Loucy (cell line): ENCODE measurements at regions not wholly inside any gene's neighbourhood (a gene's known extent, or its start where the extent isn't known, plus 50 kb on each side); places are given as distances from the start of the nearest gene placed in this dataset.

ENCODE experiments used
- H2AFZ ChIP-seq: fragments of 200-600 bp; sonication (generic); 2 replicates; pipeline ENCODE4 v1.6.0; 2016; ENCODE audit warnings: antibody characterized with exemption, mild to moderate bottlenecking, low read length, moderate library complexity
- H3F3A ChIP-seq: fragments of 200-600 bp; 2 replicates; pipeline ENCODE4 v1.6.0; 2016; ENCODE audit warnings: antibody characterized with exemption, low read depth, mild to moderate bottlenecking
- H3K27me3 ChIP-seq: fragments of 200-600 bp; sonication (generic); 2 replicates; pipeline ENCODE4 v1.6.1; 2014; ENCODE audit warnings: low read length, mild to moderate bottlenecking; ENCODE audit not compliant: insufficient read depth, poor library complexity, severe bottlenecking
- H3K36me3 ChIP-seq: fragments of 200-600 bp; sonication (generic); 2 replicates; pipeline ENCODE4 v1.6.1; 2016; ENCODE audit warnings: low read length; ENCODE audit not compliant: insufficient read depth
- H3K4me1 ChIP-seq: fragments of 200-600 bp; sonication (generic); 2 replicates; pipeline ENCODE4 v1.5.1; 2014; ENCODE audit warnings: low read length, mild to moderate bottlenecking; ENCODE audit not compliant: insufficient read depth, poor library complexity, severe bottlenecking
- H3K4me2 ChIP-seq: fragments of 200-600 bp; sonication (generic); 2 replicates; pipeline ENCODE4 v1.6.0; 2014; ENCODE audit warnings: antibody characterized with exemption, low read length, low read depth, mild to moderate bottlenecking; ENCODE audit not compliant: poor library complexity, severe bottlenecking
- H3K4me3 ChIP-seq: fragments of 200-600 bp; sonication (generic); 2 replicates; pipeline ENCODE4 v1.5.1; 2014; ENCODE audit warnings: low read length, mild to moderate bottlenecking, mixed read lengths; ENCODE audit not compliant: poor library complexity, severe bottlenecking
- H3K79me2 ChIP-seq: fragments of 200-600 bp; sonication (generic); 2 replicates; pipeline ENCODE4 v1.6.1; 2014; ENCODE audit warnings: low read length; ENCODE audit not compliant: insufficient read depth
- H3K9ac ChIP-seq: fragments of 200-600 bp; sonication (generic); 2 replicates; pipeline ENCODE4 v1.6.0; 2014; ENCODE audit warnings: mild to moderate bottlenecking, low read depth, low read length, moderate library complexity; ENCODE audit not compliant: poor library complexity, severe bottlenecking
- H3K9me2 ChIP-seq: fragments of 200-600 bp; sonication (generic); replicated peaks from 2 replicates; pipeline ENCODE4 v1.6.1; 2016; ENCODE audit warnings: low read depth, low read length, mixed read lengths
- H3K9me3 ChIP-seq: fragments of 200-600 bp; sonication (generic); 2 replicates; pipeline ENCODE4 v1.6.1; 2014; ENCODE audit warnings: mild to moderate bottlenecking, antibody characterized with exemption, low read length, low read depth; ENCODE audit not compliant: insufficient read depth
- H4K20me1 ChIP-seq: fragments of 200-600 bp; sonication (generic); 2 replicates; pipeline ENCODE4 v1.6.0; 2014; ENCODE audit warnings: antibody characterized with exemption, low read length, mild to moderate bottlenecking; ENCODE audit not compliant: insufficient read depth, poor library complexity, severe bottlenecking
- EZH2phosphoT487 ChIP-seq: fragments of 200-600 bp; IDR thresholded peaks from 2 replicates; pipeline ENCODE4 v1.6.1; 2018; ENCODE audit warnings: antibody characterized with exemption, mild to moderate bottlenecking, moderate library complexity, borderline replicate concordance
- TF ChIP-seq, protein P1 (sequence below): fragments of 200-600 bp; sonication (generic); conservative IDR thresholded peaks from 2 replicates; pipeline ENCODE4 v1.5.1; 2014; ENCODE audit warnings: mild to moderate bottlenecking, antibody characterized with exemption, low read length

DNA sequence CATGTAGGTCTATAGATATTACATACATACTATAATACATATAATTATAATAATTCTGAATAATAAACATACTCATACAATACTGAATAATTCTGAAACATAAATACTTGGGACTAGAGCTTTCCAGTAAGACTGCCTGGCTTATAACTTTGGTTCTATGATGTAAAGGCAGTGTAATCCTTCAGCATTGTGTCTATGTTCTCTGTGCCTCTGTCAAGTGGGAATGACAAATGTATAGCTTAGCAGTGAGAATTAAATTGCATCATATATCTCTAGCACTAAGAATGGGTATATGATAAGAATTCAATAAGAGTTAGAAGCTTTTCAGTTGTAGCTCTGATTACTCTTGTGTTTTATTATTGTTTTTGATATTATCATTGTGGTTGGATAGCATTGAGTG lies 1469.3 kb downstream of the CDH8 start:
- H3K27me3 ChIP-seq: no peaks in the 10 kb centered on the region
- TF ChIP-seq, protein P1, sequence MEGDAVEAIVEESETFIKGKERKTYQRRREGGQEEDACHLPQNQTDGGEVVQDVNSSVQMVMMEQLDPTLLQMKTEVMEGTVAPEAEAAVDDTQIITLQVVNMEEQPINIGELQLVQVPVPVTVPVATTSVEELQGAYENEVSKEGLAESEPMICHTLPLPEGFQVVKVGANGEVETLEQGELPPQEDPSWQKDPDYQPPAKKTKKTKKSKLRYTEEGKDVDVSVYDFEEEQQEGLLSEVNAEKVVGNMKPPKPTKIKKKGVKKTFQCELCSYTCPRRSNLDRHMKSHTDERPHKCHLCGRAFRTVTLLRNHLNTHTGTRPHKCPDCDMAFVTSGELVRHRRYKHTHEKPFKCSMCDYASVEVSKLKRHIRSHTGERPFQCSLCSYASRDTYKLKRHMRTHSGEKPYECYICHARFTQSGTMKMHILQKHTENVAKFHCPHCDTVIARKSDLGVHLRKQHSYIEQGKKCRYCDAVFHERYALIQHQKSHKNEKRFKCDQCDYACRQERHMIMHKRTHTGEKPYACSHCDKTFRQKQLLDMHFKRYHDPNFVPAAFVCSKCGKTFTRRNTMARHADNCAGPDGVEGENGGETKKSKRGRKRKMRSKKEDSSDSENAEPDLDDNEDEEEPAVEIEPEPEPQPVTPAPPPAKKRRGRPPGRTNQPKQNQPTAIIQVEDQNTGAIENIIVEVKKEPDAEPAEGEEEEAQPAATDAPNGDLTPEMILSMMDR: no peak
- no peak overlapping the region for H2AFZ ChIP-seq
- no peaks in the 10 kb centered on the region for H3K4me1 ChIP-seq
- no peaks in the 10 kb centered on the region for H3F3A ChIP-seq
- no peaks in the 10 kb centered on the region for H4K20me1 ChIP-seq
- no peaks in the 10 kb centered on the region for H3K36me3 ChIP-seq
- H3K4me2 ChIP-seq: no peak overlapping the region
- H3K4me3 ChIP-seq: no peak overlapping the region
- no peaks in the 10 kb centered on the region for H3K9me3 ChIP-seq
- no peaks in the 10 kb centered on the region for H3K9me2 ChIP-seq
- H3K9ac ChIP-seq: no peak overlapping the region
- no peaks in the 10 kb centered on the region for H3K79me2 ChIP-seq

DNA sequence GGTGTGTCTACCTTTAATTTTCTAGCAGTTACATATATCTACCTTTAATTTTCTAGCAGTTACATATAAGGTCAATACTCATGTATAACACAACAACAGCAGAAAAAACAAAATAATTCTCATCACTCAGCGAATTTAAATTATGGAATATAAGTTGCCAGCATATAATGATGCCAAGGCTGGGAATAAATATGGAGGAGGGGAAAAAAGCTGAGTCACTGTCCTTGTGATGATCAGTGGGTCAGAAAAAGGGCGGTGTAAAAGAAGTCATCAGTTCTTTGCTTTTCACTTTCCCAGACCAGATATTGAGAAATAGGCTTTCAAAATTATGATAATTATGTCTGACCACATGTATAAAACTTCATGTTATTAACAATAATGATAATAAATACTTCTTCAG lies 1471.7 kb downstream of the CDH8 start:
- Histone ChIP-seq H3K9ac (no peak overlapping the region), H3K9me3 (no peaks in the 10 kb centered on the region), H3K4me3 (no peak overlapping the region), H3F3A (no peaks in the 10 kb centered on the region), H4K20me1 (no peaks in the 10 kb centered on the region), H3K4me2 (no peak overlapping the region), H3K9me2 (no peaks in the 10 kb centered on the region), H3K36me3 (no peaks in the 10 kb centered on the region), H3K79me2 (no peaks in the 10 kb centered on the region), H2AFZ (no peak overlapping the region), H3K4me1 (no peaks in the 10 kb centered on the region), H3K27me3 (no peaks in the 10 kb centered on the region)
- TF ChIP-seq EZH2phosphoT487: no peak
- TF ChIP-seq, protein P1: no peak

DNA sequence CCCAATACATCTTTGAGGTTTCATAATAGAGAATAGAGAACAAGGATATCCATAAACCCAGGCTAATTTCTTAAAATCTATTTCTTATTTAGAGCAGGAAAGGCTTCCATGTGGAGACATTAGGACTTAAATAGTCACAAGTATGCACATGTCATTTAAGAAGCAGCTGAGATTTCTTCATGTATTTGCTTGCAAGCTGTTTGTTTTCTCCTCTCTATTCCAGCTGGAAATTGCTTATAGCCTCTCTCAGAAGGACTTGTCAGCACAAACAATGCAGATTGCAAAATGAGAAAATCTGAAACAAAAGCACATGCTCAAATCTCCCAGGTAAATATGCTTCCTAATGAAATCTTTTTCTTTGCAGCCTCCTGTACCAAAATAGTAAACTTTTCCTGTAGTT lies 1473.1 kb downstream of the CDH8 start:
- Histone ChIP-seq H3K27me3 (no peaks in the 10 kb centered on the region), H2AFZ (no peak overlapping the region)

More for the DNA sequence above, 1473.1 kb downstream of the CDH8 start:
- TF ChIP-seq, protein P1: no peak
- TF ChIP-seq EZH2phosphoT487: no peak
- Histone ChIP-seq H3K36me3 (no peaks in the 10 kb centered on the region), H3K79me2 (no peaks in the 10 kb centered on the region), H3K9me2 (no peaks in the 10 kb centered on the region), H3F3A (no peaks in the 10 kb centered on the region), H3K9me3 (no peaks in the 10 kb centered on the region), H3K4me2 (no peak overlapping the region), H3K4me1 (no peaks in the 10 kb centered on the region), H3K4me3 (no peak overlapping the region), H3K9ac (no peak overlapping the region), H4K20me1 (no peaks in the 10 kb centered on the region)
